GM18907 (cell line): ENCODE measurements at regions not wholly inside any gene's neighbourhood (a gene's known extent, or its start where the extent isn't known, plus 50 kb on each side); places are given as distances from the start of the nearest gene placed in this dataset.

ENCODE experiments used
- ATAC-seq: cut with Tn5 transposase; IDR thresholded peaks from one replicate; pipeline ENCODE4 v1.9.1; 2021; ENCODE audit warnings: mild to moderate bottlenecking, moderate library complexity; ENCODE audit not compliant: unreplicated experiment

DNA sequence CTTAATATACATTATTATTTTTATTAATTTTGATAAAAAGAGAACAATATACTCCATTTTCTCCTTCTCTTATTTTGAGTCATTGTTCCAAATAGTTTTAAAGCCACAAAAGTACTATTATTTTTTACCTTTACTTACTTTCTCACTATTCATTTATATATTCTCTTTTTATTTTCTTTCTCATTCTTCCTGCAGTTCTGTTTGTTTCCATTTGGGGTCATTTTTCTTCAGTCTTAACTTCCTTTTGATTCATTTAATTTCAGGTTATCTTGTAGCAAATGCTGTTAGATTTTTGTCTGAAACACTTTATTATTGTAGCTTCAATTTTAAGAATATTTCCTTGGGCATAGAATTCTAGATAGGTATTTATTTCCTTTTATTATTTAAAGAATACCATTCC is 438.6 kb upstream of the EPHA5 start:
- no peak for ATAC-seq

DNA sequence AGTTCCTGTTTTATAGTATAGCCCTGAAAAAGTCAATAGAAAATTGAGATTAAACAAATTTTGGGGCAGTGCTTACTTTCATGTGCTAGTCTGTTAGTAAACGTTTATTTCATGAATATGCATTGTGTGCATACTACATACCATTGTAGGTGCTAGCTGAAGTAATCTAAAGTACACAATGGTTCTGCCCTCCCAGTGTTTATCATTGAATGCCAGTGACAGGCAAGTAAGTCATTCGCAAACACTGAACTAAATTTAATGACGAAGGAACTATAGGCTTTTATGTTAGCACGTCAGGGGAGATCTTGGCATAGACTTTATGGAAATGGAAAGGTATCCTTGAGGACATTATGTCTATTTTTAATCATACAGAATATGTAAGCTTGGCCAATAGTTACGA is 426.9 kb upstream of the EPHA5 start:
- no peak for ATAC-seq

- no peak for ATAC-seq
Observed at GRCh38 chr4:66095065-66095464, 424.8 kb upstream of the EPHA5 start.

DNA sequence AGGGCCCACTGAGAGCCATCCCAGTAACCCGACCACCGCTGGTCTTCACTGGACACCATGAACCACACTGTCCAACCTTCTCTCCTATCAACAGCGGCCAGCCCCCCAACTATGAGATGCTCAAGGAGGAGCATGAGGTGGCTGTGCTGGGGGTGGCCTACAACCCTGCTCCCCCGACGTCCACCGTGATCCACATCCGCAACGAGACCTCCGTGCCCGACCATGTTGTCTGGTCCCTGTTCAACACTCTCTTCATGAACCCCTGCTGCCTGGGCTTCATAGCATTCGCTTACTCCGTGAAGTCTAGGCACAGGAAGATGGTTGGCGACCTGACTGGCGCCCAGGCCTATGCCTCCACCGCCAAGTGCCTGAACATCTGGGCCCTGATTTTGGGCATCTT is 423.8 kb upstream of the EPHA5 start:
- ATAC-seq, result no peak

- no peak for ATAC-seq
Observed at GRCh38 chr4:66091786-66092185, 421.5 kb upstream of the EPHA5 start.

- ATAC-seq, result no peak
Observed at GRCh38 chr4:66073961-66074360, 403.7 kb upstream of the EPHA5 start.

DNA sequence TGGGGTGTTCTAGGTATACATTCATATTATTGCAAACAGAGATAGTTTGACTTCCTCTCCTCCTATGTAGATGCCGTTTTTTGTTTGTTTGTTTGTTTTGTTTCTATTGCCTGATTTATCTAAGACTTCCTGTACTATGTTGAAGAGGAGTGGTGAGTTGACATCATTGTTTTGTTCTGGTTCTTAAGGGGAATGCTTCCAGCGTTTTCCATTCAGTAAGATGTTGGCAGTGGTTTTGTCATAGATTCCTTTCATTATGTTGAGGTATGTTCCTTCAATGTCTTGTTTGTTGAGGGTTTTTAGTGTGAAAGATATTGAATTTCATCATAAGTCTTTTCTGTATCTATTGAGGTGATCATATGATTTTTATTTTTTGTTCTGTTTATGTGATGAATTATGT is 401.6 kb upstream of the EPHA5 start:
- ATAC-seq, result no peak

- ATAC-seq, result no peak
Observed at GRCh38 chr4:66062921-66063320, 392.6 kb upstream of the EPHA5 start.

DNA sequence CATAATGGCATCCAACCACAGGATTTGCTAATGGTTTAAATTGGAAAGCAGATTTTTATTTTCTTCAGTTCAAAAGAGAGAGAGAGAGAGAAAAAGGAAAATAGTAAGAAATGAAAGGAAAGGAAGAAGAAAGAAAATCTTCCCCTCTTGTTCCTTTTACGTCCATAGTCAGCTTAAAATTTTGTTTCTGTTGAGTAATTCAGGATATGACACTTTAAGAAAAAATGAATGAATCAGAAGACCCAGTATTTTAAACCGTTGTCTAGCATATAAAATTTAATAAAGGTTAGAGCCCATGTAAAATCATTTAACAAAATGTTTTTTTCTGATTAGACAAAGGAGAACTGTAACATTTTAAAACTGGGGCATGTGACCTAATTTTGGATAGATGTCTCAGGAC is 391.8 kb upstream of the EPHA5 start:
- no peak for ATAC-seq

DNA sequence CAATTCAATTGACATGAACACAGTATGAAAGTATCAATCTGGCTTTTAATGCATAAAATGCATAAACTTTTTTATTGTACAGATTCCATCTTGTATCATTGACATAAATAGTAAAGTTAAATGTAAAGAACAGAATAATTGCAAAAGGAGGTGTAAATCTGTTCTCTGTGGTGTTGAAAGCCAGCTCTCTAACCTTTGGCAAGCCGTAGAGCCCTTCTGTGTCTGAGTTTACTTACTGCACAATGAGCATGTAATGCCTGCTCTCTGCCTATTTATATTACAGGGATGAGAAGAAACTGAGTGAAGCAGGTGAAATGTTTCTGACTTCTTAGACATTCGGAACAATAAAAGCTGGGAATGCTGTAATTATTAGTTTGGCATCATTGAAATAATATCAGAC is 389.3 kb upstream of the EPHA5 start:
- no peak for ATAC-seq

DNA sequence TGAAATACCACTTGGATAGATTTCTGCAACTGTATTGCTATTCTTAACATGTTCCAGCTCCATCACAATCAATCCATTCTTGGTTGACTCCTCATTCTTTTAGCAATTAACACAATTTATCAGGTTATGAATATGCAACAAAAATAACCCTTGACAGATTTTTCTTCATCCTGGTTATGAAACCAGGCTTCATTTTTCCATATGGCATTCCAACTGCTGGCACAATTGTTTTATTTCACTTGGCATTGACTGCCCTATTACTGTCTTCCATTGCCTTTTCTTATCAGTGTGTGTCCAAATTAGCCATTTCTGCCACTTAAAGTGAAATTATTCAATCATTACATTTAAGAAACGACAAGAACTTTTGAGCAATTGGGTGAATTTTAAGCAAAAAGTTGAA is 388.8 kb upstream of the EPHA5 start:
- no peak for ATAC-seq

GRCh38 chr4:66055999-66056398 is 385.7 kb upstream of the EPHA5 start:
- no peak for ATAC-seq

- no peak for ATAC-seq
Observed at GRCh38 chr4:66052426-66052825, 382.1 kb upstream of the EPHA5 start.

- no peak for ATAC-seq
Observed at GRCh38 chr4:66048861-66049260, 378.6 kb upstream of the EPHA5 start.

DNA sequence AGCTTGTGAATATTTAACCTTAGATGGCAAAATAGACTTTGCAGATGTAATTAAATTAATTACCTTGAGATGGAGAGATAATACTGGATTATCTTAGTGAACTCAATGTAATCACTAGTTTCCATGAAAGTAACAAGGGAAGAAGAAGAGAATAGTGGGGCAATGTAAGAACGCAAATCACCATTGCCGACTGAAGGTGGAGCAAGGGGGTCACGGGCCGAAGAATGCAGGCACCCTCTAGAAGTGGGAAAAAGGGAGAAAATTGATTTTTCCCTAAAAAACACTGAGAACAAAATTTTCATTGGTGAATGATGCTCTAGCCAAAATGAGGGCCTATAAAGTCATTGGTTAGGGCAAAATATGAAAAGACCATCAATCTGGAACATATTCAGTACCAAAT is 375.6 kb upstream of the EPHA5 start:
- ATAC-seq, result no peak

- no peak for ATAC-seq
Observed at GRCh38 chr4:66035701-66036100, 365.4 kb upstream of the EPHA5 start.

DNA sequence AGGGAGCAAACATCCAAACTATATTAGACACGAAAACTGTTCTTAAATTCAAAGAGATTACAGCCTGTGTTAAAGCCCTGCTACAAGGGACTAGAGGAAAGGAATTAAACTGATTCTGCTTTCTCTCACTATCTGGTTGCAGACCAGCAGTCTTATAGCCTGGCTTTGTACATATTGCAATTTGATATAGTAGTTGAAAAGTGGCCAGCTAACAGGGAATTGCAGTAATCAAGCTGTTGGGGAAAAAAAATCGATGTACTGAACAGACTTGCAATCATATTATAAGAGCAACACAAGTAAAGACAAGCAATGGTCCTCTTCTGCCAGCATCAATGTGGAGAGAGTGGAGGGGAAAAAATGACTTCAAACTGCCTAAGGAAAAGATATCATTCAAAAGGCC is 364.4 kb upstream of the EPHA5 start:
- no peak for ATAC-seq

DNA sequence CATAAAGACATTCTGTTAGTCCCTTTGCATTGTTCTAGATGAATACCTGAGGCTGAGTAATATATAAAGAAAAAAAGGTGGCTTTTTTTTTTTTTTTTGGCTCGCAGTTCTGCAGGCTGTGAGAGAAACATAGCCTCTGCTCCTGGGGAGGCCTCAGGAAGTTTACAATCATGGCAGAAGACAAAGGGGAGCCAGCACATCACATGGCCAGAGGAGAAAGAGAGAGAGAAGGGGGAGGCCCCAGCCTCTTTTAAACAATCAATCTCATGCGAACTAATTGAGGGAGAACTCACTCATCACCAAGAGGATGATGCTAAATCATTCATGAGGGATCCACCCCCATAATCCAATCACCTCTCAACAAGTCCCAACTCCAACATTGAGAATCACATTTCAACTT is 364.0 kb upstream of the EPHA5 start:
- no peak for ATAC-seq

GRCh38 chr4:66032571-66032970 is 362.3 kb upstream of the EPHA5 start:
- no peak for ATAC-seq

GRCh38 chr4:66028668-66029067 is 358.4 kb upstream of the EPHA5 start:
- ATAC-seq, result no peak

- no peak for ATAC-seq
Observed at GRCh38 chr4:66023061-66023460, 352.8 kb upstream of the EPHA5 start.

- ATAC-seq, result no peak
Observed at GRCh38 chr4:66017671-66018070, 347.4 kb upstream of the EPHA5 start.

GRCh38 chr4:66016240-66016639 is 346.0 kb upstream of the EPHA5 start:
- ATAC-seq, result no peak

GRCh38 chr4:66014146-66014765 is 344.0 kb upstream of the EPHA5 start:
- ATAC-seq, result no peak
